Ovary (tissue), 3 donors: ENCODE measurements at regions not wholly inside any gene's neighbourhood (a gene's known extent, or its start where the extent isn't known, plus 50 kb on each side); places are given as distances from the start of the nearest gene placed in this dataset.

Source experiments
- EP300 ChIP-seq: sonication (generic); formaldehyde crosslinking; IDR thresholded peaks from one replicate; pipeline ENCODE4 v1.6.1; 2017; ENCODE audit warnings: antibody characterized with exemption
- POLR2A ChIP-seq: fragments of 450-650 bp; IDR thresholded peaks from one replicate; pipeline ENCODE4 v1.6.1; 2017; ENCODE audit warnings: antibody characterized with exemption, mild to moderate bottlenecking, moderate library complexity
- TF ChIP-seq, protein P1 (sequence below), 3 donors: fragments of 450-650 bp in 2 of 3; fragments of 200-600 bp in 1 of 3; IDR thresholded peaks; one replicate each; pipeline versions ENCODE4 v1.5.1 to v1.8.0; 2016 to 2022; ENCODE audit warnings: antibody characterized with exemption in 3 of 3, mild to moderate bottlenecking in 1 of 3
- donor health status: DM: no; HTN: no; CAD: no.

DNA sequence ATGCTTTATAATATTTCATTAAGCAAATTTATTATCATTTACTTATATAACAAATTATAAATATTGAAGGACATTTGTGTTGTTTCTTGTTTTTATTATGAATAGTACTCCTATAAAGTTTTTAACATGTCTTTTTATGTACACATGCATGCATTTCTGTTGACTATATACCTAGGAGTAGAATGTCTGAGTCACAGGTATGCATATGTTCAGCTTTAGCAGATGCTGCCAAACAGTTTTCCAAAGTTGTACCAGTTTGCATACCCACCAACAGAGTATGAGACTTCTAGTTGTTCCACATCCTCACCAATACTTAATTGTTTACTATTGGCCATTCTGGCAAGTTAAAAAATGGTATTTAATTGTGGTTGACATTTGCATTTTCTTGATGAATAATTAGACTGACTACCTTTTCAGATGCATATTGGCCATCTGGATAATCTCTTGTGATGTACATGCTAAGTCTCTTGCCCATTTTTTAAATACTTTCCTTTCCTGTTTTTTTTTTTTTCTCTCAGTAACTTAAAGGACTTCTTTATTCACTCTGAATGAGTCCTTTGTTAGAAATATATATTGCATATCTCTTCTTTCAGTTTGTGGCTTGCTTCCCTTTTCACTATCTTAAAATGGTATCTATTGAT is 132.2 kb upstream of the TRIM2 start:
- TF ChIP-seq POLR2A (no peak), EP300 (no peak)
- TF ChIP-seq, protein P1, sequence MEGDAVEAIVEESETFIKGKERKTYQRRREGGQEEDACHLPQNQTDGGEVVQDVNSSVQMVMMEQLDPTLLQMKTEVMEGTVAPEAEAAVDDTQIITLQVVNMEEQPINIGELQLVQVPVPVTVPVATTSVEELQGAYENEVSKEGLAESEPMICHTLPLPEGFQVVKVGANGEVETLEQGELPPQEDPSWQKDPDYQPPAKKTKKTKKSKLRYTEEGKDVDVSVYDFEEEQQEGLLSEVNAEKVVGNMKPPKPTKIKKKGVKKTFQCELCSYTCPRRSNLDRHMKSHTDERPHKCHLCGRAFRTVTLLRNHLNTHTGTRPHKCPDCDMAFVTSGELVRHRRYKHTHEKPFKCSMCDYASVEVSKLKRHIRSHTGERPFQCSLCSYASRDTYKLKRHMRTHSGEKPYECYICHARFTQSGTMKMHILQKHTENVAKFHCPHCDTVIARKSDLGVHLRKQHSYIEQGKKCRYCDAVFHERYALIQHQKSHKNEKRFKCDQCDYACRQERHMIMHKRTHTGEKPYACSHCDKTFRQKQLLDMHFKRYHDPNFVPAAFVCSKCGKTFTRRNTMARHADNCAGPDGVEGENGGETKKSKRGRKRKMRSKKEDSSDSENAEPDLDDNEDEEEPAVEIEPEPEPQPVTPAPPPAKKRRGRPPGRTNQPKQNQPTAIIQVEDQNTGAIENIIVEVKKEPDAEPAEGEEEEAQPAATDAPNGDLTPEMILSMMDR (IDR thresholded peaks at IDR 0.05) = no peak
